Tibial artery (tissue), 4 donors: ENCODE measurements at regions not wholly inside any gene's neighbourhood (a gene's known extent, or its start where the extent isn't known, plus 50 kb on each side); places are given as distances from the start of the nearest gene placed in this dataset.
"Not testable (repeated sequence)": the region's sequence is repeated elsewhere in the genome, so short reads cannot be mapped to it uniquely, and the experiment has no call there.

Experiments
- DNase-seq, 2 donors: peaks; one replicate each; pipeline ENCODE4 v3.0.0-alpha.2; 2019
- H3K27ac ChIP-seq, 2 donors: fragments of 200-600 bp; sonication (generic) in 1 of 2; 1 replicate in 1 of 2; 2 replicates in 1 of 2; pipeline ENCODE4 v1.5.1; 2018 to 2019; ENCODE audit warnings: mild to moderate bottlenecking in 1 of 2
- H3K27me3 ChIP-seq, 2 donors: fragments of 200-600 bp; sonication (generic) in 1 of 2; one replicate each; pipeline versions ENCODE4 v1.5.1 to v1.6.0; 2016 to 2019
- H3K36me3 ChIP-seq, 3 donors: fragments of 200-600 bp; sonication (generic) in 2 of 3; one replicate each; pipeline ENCODE4 v1.5.1; 2016 to 2019; ENCODE audit warnings: mild to moderate bottlenecking in 2 of 3
- H3K4me1 ChIP-seq, 4 donors: fragments of 200-600 bp; sonication (generic) in 2 of 4; 1 replicate in 3 of 4; 2 replicates in 1 of 4; pipeline ENCODE4 v1.5.1; 2016 to 2019
- H3K4me3 ChIP-seq, 2 donors: fragments of 200-600 bp; sonication (generic) in 1 of 2; 1 replicate in 1 of 2; 2 replicates in 1 of 2; pipeline ENCODE4 v1.5.1; 2018 to 2019; ENCODE audit warnings: mild to moderate bottlenecking in 2 of 2
- H3K9me3 ChIP-seq, 3 donors: fragments of 200-600 bp; sonication (generic) in 1 of 3; one replicate each; pipeline ENCODE4 v1.5.1; 2016 to 2019
- intact Hi-C: fragments of 100-400 bp; cut with DNase I; formaldehyde crosslinking; loops from one replicate; pipeline ENCODE4 v1.15.0; 2023; ENCODE audit warnings: low total_unique reads
- TF ChIP-seq, protein P1 (sequence below), 2 experiments: fragments of 200-600 bp in 1 of 2; fragments of 450-650 bp in 1 of 2; IDR thresholded peaks; one replicate each; pipeline ENCODE4 v1.5.1; 2017 to 2019; ENCODE audit warnings: antibody characterized with exemption in 2 of 2, mild to moderate bottlenecking in 1 of 2, moderate library complexity in 1 of 2

DNA sequence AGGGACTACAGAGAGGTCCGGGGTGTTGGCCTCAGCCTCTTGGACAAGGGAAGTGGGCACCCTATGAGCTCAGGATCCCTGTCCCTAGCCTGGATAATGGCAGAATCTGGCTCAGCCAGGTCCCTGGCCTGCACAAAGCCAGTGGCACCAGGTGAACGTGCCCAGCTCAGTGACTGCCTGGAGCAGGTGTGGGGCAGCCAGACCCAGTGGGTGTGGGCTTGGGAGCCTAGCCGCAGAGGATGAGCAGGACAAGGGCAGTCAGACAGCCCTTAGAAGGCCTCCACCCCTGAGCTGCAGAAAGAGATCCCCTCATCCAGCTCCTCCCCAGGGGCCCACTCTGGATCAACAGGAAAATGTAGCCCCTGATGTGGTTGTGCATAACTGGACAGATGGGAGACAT lies 585.3 kb downstream of the KCNJ18 start:
- Histone ChIP-seq H3K27me3 (no peaks in the 10 kb centered on the region), H3K4me3 (no peak overlapping the region), H3K36me3 (no peaks in the 10 kb centered on the region), H3K9me3 (no peaks in the 10 kb centered on the region), H3K4me1 (no peaks in the 10 kb centered on the region), H3K27ac (no peak overlapping the region)
- TF ChIP-seq, protein P1, sequence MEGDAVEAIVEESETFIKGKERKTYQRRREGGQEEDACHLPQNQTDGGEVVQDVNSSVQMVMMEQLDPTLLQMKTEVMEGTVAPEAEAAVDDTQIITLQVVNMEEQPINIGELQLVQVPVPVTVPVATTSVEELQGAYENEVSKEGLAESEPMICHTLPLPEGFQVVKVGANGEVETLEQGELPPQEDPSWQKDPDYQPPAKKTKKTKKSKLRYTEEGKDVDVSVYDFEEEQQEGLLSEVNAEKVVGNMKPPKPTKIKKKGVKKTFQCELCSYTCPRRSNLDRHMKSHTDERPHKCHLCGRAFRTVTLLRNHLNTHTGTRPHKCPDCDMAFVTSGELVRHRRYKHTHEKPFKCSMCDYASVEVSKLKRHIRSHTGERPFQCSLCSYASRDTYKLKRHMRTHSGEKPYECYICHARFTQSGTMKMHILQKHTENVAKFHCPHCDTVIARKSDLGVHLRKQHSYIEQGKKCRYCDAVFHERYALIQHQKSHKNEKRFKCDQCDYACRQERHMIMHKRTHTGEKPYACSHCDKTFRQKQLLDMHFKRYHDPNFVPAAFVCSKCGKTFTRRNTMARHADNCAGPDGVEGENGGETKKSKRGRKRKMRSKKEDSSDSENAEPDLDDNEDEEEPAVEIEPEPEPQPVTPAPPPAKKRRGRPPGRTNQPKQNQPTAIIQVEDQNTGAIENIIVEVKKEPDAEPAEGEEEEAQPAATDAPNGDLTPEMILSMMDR (IDR thresholded peaks at IDR 0.05), result no peak
- peak in 1 of 2 donors; percentile 38 for DNase-seq
- intact Hi-C loops, result no loop called here

DNA sequence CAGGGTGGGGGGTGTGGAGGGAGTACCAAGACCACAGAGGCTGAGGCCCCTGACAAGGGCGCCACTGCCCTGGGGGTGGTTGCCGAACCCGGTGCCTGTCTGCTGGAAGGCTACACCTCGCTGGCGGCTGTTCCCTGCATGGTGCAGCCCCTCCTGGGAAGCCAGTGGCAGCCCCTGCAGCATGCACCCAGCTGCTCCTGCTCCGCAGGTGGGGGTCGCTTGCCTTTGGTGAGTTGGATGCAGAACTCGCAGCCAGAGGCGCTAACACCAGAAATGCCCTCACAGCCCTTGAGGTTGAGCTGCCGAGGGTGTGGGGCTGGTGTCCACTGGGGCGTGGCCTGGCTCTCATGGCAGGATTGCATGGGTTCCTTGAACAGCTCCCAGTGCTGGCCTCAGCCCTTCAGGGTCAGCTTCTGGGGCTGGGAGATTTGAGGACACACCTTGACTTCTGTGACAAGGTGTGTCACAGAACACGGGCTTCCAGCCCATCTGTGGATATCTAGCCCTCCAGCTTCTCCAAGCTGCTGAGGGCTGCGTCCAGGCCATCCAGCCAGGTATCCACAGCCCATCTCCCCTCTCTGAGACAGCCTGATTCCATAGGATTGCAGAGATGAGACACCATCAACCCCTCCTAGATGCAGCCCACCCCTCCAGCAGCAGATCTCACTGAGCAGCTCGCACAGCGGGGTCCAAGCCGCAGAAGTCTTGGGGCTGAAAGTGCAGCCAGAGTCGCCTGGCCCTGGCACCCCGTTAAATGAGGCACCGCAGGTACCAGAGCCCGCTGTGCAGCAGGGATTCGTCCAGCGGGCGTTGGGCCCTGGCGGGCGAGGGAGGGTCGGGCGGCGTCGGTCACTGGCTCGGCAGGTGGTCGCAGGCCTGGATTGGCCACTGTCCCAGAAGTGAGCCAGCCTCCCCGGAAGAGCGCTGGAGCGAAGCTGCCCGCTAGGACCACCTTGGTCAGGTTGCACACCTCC lies 586.3 kb downstream of the KCNJ18 start:
- no peaks in the 10 kb centered on the region for H3K4me1 ChIP-seq
- intact Hi-C loops, result no loop called here
- no peaks in the 10 kb centered on the region for H3K27me3 ChIP-seq
- no peaks in the 10 kb centered on the region for H3K9me3 ChIP-seq
- H3K4me3 ChIP-seq, result no peak overlapping the region
- no peak overlapping the region for H3K27ac ChIP-seq
- TF ChIP-seq, protein P1 (IDR thresholded peaks at IDR 0.05), result no peak
- DNase-seq, result peak in 1 of 2 donors; percentile 53
- H3K36me3 ChIP-seq, result no peaks in the 10 kb centered on the region

DNA sequence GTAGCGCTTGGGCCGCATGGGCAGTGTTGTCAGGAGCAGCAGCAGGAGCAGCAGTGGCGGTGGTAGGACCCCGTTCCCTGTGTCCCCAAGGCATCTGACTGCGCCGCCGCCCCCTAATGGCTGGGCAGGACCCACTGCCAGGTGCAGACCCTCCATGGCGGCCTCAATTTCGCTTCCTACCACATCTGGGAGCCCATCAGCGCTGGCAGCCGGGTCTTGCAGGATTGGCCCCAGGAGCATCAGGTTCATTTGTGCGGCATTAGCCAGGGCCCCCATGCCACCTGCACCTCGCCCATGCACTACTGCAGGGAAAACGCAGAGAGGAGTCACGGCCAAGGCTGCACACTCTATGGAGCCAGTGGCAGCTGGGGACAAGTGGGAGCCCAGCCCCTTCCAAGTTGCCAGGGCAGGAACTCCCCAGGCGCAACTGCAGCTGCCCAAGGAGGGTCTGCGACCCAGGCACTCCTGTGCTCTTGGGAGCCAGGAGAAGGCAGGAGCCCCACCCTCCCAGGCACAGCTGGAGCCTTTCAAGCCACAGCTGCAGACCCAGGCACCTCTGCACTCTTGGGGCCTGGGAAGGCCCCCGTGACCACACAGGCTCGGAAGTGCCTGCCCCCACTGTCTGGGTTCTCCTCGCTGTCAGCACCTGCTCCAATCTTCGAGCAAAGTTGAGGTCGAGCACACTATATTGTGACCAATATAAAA lies 594.2 kb downstream of the KCNJ18 start:
- H3K4me1 ChIP-seq, result no peaks in the 10 kb centered on the region
- TF ChIP-seq, protein P1 (IDR thresholded peaks at IDR 0.05), result no peak
- H3K36me3 ChIP-seq, result no peaks in the 10 kb centered on the region
- intact Hi-C loops, result no loop called here
- H3K4me3 ChIP-seq, result no peak overlapping the region
- DNase-seq, result no peak
- H3K27ac ChIP-seq, result no peak overlapping the region
- H3K27me3 ChIP-seq, result no peaks in the 10 kb centered on the region
- H3K9me3 ChIP-seq, result no peaks in the 10 kb centered on the region

GRCh38 chr17:22298484-22298951 lies 606.2 kb downstream of the KCNJ18 start:
- H3K9me3 ChIP-seq, result peaks cover 0 to 14% (median 0%) of the 10 kb centered on the region in 3 donors
- H3K4me3 ChIP-seq, intact Hi-C loops, H3K27ac ChIP-seq, DNase-seq, H3K4me1 ChIP-seq, H3K36me3 ChIP-seq, H3K27me3 ChIP-seq: not testable (repeated sequence)

DNA sequence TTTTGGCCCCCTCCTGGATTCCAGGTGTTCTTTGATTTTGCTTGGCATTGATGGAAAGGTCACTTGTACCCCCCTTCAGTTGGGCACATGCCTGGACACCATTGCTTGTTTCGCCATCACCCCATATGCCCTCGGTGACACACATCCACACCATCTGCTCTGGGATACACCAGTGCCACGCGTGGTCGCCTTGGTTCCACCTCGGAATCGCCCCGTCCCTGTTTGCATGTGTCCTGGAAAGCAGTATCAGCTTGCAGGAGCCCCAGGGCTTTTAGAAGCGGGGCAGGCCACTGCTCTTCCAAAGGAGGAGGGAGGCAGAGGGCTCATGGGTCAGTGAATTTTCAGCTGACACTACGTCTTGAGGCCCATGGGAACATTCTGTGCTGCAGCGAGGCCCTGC lies 607.9 kb downstream of the KCNJ18 start:
- H3K4me1 ChIP-seq, result no peaks in the 10 kb centered on the region
- intact Hi-C loops, result no loop called here
- peaks cover 0 to 19% (median 0%) of the 10 kb centered on the region in 3 donors for H3K9me3 ChIP-seq
- no peak overlapping the region for H3K4me3 ChIP-seq
- DNase-seq, result no peak
- no peak overlapping the region for H3K27ac ChIP-seq
- H3K36me3 ChIP-seq, result no peaks in the 10 kb centered on the region
- no peaks in the 10 kb centered on the region for H3K27me3 ChIP-seq
- TF ChIP-seq, protein P1 (IDR thresholded peaks at IDR 0.05), result no peak
